ENCODE measurements at regions not wholly inside any gene's neighbourhood (a gene's known extent, or its start where the extent isn't known, plus 50 kb on each side); places are given as distances from the start of the nearest gene placed in this dataset.

DNA sequence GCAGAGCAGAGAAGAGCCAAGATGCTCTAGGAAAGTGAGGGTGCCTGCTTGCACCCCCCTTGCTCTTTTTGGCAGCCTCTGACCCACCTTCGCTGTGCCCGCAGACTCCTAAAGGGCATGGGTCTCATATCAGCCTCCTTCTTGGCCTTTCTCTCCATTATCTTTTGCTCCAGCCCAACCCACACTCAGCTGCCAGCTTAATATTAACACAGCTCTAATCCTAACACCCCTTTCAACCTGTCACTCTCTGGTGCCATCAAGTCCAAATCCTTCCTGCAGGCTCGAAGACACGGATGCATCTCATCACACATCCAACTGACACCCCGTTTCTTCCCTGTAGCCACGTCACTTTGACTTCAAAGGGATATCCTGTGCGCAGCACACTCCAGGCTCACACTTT lies 171.6 kb upstream of the AUTS2 start:
- TF ChIP-seq SUZ12 (IDR thresholded peaks at IDR 0.05; ENCODE audit: low read length) (no peak), EZH2 (IDR thresholded peaks at IDR 0.05; ENCODE audit: low read depth, low read length, severe bottlenecking) (no peak), POLR2A (IDR thresholded peaks at IDR 0.05; ENCODE audit: control extremely low read depth in 1 of 2, low read depth in 2 of 2, low read length in 2 of 2) (no peak), RNF2 (IDR thresholded peaks at IDR 0.05; ENCODE audit: borderline replicate concordance, low read depth, low read length, missing control alignments, poor library complexity, severe bottlenecking) (no peak), NRF1 (IDR thresholded peaks at IDR 0.05; ENCODE audit: low read depth, low read length) (no peak), SP2 (IDR thresholded peaks at IDR 0.05; ENCODE audit: low read length) (no peak)

Measured in H1 (cell line).